Inflammatory macrophage treated with lipopolysaccharide for 1 hour (primary cell): ENCODE measurements at regions not wholly inside any gene's neighbourhood (a gene's known extent, or its start where the extent isn't known, plus 50 kb on each side); places are given as distances from the start of the nearest gene placed in this dataset.
A peak's percentile ranks its signal among the peaks of the same experiment; 100 is the strongest.
"Not testable (repeated sequence)": the region's sequence is repeated elsewhere in the genome, so short reads cannot be mapped to it uniquely, and the experiment has no call there.

Experiments
- DNase-seq, 2 donors: peaks; one replicate each; pipeline ENCODE4 v3.0.0-alpha.2; 2020 to 2022

DNA sequence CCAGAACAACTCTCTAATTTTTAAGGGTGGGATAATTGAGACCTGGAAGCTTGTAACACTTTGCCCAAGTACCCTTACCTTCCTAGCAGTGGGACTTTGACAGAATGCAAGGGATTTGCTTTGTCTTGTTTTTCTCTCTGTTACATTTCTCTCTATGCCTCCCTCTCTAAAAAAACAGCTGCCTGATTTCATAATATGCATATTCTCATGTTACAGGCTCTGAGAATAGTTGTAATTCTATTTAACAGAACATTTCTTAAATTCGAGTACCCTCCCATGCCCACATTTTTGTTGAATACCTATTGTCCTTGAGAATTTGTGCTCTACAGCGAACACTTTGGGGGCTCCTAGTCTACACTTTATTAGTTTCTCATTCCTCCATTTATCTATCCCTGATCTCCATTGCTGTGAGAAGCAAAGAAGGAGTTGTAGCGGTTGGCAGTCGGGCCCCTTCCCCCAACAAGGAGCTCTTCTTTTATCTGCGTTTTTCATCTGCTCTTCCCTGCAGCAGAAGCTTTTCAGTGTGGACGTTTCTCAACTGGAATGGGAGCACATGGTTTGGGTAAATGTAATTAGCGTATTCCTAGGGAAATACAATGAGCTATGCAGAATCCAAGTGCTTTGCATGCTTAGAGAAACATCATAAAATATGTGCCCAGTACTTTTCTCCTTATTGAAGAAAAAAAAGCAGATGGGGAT lies 117.7 kb upstream of the CCDC90B start:
- DNase-seq: no peak

DNA sequence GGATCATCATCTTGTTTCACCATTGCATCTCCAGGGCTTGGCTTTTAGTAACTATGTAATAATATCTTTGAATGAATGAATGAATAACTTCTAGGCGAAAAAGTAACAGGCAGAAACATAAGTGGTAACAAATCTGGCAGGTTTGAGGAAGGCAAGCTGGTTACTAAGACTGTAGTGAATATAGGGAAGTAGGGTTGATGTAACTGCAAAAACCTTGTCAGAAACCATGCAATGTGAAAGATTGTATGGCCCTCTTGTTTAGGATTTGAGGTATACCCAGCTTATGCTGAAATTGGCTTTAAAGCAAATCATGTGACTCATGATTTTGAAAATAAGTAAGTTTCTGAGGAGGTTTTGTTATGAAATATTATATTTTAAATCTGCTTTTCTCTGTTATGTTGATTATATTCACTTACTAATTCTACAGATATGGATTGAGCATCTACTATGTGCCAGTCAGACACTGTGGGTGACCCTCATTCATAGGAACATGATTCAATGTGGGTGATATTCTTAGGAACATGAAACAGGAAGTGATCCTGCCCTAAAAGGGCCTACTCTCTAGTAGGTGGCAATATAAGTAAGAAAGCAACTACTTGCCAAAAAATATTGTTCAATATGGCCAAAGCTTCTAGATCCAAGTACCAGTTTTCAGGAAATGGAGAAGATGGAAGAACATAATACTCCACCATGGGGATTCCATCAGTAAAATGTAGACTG lies 115.5 kb upstream of the CCDC90B start:
- peak in 1 of 2 donors; percentile 5 for DNase-seq

DNA sequence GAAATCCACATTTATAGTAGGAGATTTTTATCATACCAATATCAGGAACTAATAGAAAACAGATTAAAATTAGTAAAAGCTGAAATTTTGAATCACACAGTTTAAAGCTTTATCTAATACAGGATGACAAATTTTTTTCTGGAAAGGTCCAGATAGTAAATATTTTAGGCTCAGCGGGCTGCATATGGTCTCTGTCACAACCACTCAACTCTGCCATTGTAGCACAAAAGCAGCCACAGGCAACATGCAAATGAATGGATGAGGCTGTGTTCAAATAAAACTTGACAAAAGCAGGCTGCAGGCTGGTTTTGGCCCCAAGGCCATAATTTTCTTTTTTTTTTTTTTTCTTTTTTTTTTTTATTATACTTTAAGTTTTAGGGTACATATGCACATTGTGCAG lies 108.2 kb upstream of the CCDC90B start:
- no peak for DNase-seq

DNA sequence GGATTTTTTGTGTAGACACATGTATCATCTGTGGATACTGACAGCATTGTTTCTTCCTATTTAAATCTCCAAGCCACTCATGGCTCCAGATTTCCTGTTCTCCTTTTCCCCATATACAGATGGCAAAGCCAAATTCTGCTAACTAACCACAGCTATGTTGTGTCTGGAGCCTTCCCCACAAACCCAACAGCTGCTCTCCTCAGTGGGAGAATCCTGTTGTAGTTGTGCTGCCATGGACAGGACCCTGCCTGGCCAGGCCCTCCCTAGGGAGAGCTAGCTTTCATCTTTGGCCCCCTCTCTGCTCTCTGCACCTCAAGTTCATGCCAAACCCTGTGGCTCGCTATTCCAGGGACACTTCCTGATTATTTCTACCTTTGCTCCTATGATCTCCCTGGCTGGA lies 106.4 kb upstream of the CCDC90B start:
- DNase-seq: no peak

DNA sequence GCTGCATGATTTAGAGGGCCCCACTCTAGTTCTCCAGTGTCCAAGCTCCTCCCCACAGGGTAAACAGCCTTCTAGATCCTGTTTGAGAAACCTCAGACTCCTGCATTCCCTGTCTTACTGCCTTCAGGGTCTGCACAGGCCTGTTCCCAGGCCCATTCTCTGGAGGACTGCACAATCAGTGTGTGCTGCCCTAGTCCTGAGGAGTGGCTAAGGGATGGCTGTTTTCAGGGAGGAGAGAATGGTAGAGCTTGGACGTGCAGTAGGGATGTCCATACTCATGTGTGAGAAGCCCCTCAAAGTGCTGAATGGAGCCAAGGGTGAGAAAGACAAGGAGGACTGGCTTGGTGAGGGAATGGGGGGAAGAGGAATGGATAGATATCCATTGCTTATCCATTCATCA lies 103.8 kb upstream of the CCDC90B start:
- DNase-seq: no peak

DNA sequence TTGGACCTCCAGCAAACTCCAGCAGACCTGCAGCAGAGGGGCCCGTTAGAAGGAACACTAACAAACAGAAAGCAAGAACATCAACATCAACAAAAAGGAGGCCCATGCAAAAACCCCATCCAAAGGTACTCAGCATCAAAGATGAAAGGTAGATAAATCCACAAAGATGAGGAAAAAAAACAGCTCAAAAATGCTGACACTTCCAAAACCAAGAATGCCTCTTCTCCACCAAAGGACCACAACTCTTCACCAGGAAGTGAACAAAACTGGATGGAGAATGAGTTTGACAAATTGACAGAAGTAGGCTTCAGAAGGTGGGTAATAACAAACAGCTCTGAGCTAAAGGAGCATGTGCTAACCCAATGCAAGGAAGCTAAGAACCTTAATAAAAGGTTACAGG lies 97.7 kb upstream of the CCDC90B start:
- not testable (repeated sequence) for DNase-seq

DNA sequence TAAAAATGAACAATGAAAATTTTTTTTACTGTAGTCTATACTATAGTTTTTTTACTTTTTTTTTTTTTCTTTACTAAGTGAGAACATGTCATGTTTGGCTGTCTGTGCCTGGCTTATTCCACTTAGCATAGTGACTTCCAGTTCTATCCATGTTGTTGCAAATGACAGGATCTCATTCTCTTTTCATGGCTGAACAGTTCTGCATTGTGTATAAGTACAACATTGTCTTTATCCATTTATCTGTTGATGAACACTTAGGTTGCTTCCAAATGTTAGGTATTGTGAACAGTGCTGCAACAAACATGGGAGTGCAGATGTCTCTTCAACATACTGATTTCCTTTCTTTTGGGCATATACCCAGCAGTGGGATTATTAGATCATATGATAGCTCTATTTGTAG lies 88.1 kb upstream of the CCDC90B start:
- no peak for DNase-seq

DNA sequence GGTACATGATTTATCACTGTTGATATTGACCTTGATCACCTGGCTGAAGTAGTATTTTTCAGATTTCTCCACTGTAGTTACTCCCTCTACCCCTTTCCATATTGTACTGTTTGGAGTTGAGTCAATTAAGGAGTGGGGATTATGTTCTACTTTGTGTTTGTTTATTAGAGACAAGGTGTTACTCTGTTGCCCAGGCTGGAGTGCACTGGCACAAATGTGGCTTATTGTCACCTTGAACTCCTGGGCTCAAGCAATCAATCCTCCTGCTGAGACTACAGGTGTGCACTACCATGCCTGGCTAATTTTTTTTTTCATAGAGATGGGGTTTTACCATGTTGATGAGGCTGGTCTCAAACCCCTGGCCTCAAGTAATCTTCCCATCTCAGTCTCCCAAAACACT lies 85.3 kb upstream of the CCDC90B start:
- no peak for DNase-seq

DNA sequence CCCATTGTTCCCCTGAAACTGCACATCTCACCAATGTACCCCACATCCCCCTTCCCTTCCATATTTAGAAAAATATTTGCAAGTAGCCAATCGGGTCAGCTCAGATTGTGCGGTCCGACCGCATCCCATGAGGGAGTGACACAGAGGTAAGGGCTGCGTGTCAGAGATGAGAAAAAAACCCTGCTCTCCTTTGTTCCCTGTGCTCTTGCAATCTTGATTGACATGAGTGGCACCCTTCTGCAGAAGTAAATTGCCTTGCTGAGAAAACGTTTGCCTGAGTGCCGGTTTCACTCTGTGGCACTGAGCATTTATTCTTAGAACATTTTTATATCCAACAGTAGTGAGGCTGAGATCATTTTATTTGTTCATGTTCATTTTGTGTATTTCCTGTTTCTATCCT lies 81.6 kb upstream of the CCDC90B start:
- DNase-seq: no peak

DNA sequence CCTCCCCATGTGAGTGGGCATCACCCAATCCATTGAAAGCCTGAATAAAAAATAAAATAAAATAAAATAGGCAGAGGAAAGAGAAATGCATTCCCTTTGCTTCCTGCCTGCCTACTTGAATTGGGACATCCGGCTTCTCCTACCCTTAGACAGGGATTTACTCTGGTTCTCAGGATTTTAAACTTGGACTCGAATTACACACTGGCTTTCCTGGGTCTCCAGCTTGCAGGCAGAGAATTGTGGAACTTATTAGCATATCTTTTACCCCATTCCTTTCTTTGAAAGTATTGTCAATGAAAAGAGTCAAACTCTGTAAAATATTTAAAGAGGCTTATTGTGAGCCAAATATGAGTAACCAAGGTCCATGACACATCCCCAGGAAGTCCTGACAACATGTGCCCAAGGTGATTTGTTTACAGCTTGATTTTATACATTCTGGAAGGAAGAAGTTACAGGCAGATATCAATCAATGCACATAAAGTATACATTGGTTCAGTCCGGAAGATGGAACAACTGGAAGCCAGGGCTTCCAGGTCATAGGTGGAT lies 78.4 kb upstream of the CCDC90B start:
- no peak for DNase-seq

DNA sequence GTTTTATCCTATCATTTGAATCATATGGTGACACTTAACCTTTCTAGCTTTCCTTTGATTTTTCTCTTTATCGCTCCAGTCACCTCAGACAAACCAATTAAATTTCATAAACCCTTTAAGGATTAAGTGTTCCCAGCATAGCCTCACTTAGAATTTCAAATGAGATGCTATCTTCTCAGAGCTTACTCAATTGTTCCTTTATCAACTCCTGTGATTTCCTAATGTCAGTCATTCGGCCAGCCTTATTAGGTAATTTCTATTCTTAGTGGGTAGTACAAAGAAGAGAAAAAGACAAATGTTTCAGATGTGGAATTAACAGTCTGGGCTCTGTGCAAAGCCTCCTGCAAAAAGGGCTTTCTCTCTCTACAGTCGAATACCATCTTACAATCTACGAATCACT lies 77.1 kb upstream of the CCDC90B start:
- no peak for DNase-seq

DNA sequence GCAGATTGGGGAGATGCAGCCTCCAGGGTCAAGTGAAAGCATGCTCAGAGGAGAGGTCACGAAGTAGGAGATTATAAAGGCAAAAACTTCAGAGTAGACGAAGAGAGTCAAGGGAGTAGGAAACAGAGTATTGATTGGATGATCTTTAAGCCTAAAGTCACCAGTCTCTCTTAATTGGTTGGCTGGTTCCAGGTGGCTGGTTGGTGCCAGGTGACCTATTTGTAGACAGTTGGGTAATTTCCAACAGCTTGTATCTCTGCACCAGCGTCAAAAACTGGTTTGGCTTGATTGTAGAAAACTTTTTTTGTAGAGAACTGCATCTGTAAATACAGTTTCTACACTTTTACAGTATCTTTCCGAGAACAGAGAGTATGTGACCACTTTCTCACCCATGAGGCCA lies 75.7 kb upstream of the CCDC90B start:
- no peak for DNase-seq

DNA sequence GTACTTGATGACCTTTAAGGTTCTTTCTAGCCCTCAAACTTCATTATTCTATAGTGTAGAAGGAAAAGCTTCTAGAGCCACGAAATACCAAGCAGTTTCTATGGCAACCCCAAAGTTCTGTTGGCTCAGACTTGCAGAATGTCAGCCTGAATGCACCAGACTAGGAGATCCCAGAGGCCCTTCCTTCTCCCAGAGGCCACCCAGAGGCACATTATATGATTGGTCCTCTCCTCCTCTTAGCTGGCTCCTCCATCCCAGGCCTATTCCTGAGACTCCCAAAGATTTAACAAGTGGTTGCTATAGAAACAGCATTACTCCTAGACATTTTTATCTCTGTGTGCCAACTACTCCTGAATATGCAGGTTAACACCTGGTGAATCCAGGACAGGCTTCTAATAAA lies 69.2 kb upstream of the CCDC90B start:
- DNase-seq: no peak

DNA sequence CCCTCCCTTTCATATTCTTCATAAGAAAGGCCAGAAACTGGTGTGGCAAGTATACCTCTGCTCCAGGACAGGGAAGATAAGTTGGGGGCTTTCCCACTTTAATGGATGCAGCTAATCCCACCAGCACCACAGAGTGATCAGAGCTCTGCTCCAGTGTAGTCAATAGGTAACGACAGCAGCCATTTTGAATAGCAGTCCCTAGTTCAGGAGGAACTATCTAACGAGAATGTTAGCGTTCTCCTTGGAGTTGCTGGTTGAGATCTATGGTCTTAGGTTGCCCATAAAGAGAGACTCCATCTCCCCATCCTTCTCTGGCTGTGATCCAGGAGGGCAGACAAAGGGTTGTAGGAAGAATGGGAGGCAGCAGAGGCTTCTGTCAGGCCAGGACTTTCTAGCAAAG lies 64.0 kb upstream of the CCDC90B start:
- DNase-seq: no peak

DNA sequence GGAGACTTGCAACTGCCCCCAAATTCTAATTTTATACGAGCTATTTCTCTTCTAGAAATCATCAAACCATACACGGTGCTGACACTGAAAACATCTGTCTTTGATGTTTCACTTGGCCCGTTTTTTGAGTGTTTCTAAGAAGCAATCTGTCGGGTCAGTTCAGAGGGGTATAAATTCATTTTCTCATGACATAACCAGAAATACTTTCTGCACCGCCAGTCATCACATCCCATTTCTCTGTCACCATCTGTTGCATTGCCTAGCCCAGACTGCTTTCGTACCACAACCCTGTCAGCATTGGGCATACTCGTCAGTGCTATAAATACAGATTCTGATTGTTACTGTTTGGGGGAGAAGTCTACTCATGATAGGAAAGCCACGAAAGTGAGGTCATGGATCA lies 63.1 kb upstream of the CCDC90B start:
- DNase-seq: no peak

DNA sequence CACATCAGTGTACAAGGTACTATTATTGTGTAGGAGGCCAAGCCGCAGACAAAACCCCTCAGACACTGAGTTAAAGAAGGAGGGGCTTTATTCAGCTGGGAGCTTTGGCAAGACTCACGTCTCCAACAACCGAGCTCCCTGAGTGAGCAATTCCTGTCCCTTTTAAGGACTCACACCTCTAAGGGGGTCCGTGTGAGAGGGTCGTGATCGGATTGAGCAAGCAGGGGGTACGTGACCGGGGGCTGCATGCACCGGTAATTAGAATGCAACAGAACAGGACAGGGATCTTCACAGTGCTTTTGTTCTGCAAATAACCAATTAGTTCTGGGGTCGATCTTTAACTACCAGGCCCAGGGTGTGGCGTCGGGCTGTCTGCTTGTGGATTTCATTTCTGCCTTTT lies 60.5 kb upstream of the CCDC90B start:
- DNase-seq: not testable (repeated sequence)

DNA sequence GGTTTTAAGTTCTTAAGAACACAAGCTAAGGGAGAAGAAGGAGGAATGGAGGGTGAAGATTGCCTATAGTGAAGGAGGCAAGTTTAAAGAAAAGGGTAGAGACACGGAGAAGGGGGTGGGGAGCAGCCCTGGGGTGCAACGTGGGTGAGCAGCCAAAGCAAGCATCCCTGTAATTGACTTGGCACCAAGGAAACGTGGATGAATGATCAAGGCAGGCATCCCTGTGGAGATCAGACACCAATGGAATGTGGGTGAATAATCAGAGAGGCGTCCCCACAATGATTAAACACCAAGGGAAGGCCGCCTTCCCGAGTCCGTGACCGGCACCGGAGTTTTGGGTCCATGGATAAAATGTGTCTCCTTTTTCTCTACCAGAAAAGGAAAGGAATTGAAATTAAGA lies 58.4 kb upstream of the CCDC90B start:
- not testable (repeated sequence) for DNase-seq

DNA sequence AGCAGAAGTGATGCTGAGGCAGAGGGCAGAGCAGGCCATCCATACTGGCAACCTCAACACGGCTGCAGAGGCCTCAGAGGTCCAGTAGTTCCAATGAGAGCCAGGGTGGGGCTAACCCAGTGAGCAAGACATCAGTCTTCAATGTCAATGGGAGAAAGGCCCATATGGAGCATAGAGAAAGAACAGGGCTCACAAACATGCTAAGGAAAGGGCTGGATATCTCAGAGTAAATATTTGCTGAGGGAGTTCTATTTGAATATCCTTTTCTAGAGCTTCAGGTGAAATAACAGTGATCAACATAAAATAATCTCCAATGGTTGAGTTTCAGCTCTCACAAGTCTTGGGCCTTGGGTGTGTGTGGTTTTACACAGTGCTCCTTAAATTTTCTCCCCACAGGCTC lies 50.8 kb upstream of the CCDC90B start:
- no peak for DNase-seq
